Type B pancreatic cell (in vitro differentiated cells): ENCODE measurements at regions not wholly inside any gene's neighbourhood (a gene's known extent, or its start where the extent isn't known, plus 50 kb on each side); places are given as distances from the start of the nearest gene placed in this dataset.

ENCODE experiments used
- DNase-seq: peaks from one replicate; pipeline ENCODE4 v3.0.0; 2021; ENCODE audit warnings: mixed read lengths; ENCODE audit not compliant: unreplicated experiment; ENCODE audit errors: extremely low spot score
- H3K27ac Mint-ChIP-seq: 2 replicates; pipeline ENCODE4 v1.8.0; 2021; ENCODE audit warnings: mild to moderate bottlenecking, mixed read lengths
- H3K27me3 Mint-ChIP-seq: 2 replicates; pipeline ENCODE4 v1.8.0; 2021; ENCODE audit warnings: mixed read lengths
- H3K36me3 Mint-ChIP-seq: 2 replicates; pipeline ENCODE4 v1.8.0; 2021; ENCODE audit warnings: mixed read lengths
- H3K4me1 Mint-ChIP-seq: one replicate; pipeline ENCODE4 v1.8.0; 2021; ENCODE audit warnings: mixed read lengths; ENCODE audit not compliant: unreplicated experiment
- H3K4me3 Mint-ChIP-seq: 2 replicates; pipeline ENCODE4 v1.8.0; 2021; ENCODE audit warnings: mild to moderate bottlenecking, mixed read lengths
- H3K9me3 Mint-ChIP-seq: 2 replicates; pipeline ENCODE4 v1.8.0; 2021; ENCODE audit warnings: mixed read lengths
- TF ChIP-seq, protein P1 (sequence below): fragments of 200-600 bp; sonication (generic); conservative IDR thresholded peaks from 2 replicates; pipeline ENCODE4 v1.5.0; 2021; ENCODE audit warnings: antibody characterized with exemption, mild to moderate bottlenecking

DNA sequence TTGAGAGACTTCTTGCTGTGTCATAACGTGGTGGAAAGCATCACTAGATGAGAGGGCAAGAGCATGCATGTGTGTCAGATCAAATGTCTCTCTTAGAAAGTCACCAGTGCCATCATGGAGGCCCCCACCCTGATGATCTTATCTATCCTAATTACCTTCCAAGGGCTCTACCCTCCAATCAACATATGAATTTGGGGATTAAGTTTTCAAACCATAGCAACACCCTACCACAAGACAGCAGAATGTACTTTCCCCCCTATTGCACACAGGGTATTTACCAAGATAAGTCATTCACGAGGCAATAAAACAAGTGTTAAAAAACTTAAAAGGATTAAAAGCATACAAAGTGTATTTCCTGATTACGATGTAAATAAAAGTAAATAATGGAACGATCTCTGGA is 515.6 kb downstream of the LMO4 start:
- Mint-ChIP-seq H3K4me3 (no peak overlapping the region), H3K36me3 (no peaks in the 10 kb centered on the region), H3K27ac (no peak overlapping the region), H3K27me3 (no peaks in the 10 kb centered on the region), H3K9me3 (no peaks in the 10 kb centered on the region), H3K4me1 (no peaks in the 10 kb centered on the region)
- TF ChIP-seq, protein P1, sequence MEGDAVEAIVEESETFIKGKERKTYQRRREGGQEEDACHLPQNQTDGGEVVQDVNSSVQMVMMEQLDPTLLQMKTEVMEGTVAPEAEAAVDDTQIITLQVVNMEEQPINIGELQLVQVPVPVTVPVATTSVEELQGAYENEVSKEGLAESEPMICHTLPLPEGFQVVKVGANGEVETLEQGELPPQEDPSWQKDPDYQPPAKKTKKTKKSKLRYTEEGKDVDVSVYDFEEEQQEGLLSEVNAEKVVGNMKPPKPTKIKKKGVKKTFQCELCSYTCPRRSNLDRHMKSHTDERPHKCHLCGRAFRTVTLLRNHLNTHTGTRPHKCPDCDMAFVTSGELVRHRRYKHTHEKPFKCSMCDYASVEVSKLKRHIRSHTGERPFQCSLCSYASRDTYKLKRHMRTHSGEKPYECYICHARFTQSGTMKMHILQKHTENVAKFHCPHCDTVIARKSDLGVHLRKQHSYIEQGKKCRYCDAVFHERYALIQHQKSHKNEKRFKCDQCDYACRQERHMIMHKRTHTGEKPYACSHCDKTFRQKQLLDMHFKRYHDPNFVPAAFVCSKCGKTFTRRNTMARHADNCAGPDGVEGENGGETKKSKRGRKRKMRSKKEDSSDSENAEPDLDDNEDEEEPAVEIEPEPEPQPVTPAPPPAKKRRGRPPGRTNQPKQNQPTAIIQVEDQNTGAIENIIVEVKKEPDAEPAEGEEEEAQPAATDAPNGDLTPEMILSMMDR = no peak
- DNase-seq = no peak

- H3K4me3 Mint-ChIP-seq = no peak overlapping the region
- H3K4me1 Mint-ChIP-seq = no peaks in the 10 kb centered on the region
- TF ChIP-seq, protein P1 = no peak
- H3K27ac Mint-ChIP-seq = no peak overlapping the region
- DNase-seq = no peak
- no peaks in the 10 kb centered on the region for H3K27me3 Mint-ChIP-seq
- no peaks in the 10 kb centered on the region for H3K9me3 Mint-ChIP-seq
- no peaks in the 10 kb centered on the region for H3K36me3 Mint-ChIP-seq
Measured at GRCh38 chr1:87851490-87851889, 522.8 kb downstream of the LMO4 start.

DNA sequence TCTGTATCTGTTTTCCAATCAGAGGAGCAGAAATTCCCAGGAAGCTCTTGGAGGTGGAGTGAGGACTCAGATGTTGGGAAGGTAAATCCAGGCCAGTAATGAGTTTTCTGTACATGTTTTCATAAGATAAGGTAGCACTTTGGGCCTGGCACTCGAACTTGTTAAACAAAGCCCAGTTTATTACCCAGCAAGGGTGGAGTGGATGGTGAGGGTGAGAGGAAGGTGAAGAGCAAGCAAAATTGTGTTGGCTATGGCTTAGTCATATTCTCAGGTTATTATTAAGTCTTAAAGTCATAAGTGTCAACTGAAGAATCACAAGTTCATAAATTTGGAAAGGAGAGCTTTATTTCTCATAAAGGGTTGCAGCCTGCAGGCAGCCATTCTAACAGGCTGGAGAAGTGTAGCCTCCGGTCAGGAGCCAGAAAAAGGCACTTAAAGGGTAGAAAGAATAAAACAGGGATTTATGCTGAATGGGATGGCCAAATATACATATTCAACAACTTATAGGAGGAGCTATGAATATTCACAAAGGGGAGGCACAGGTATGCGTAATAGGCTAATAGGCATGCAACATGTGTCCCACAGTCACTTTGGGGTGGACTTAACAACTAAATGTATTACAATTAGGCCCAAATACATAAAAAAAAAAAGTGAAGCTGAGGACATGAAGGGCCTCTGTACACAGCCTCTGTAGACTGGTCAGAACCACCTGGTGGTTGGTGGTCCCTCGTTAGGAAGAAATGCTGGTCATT is 523.9 kb downstream of the LMO4 start:
- no peaks in the 10 kb centered on the region for H3K4me1 Mint-ChIP-seq
- H3K9me3 Mint-ChIP-seq = no peaks in the 10 kb centered on the region
- no peak for DNase-seq
- H3K36me3 Mint-ChIP-seq = no peaks in the 10 kb centered on the region
- H3K27me3 Mint-ChIP-seq = no peaks in the 10 kb centered on the region
- H3K4me3 Mint-ChIP-seq = no peak overlapping the region
- TF ChIP-seq, protein P1 = no peak
- no peak overlapping the region for H3K27ac Mint-ChIP-seq

DNA sequence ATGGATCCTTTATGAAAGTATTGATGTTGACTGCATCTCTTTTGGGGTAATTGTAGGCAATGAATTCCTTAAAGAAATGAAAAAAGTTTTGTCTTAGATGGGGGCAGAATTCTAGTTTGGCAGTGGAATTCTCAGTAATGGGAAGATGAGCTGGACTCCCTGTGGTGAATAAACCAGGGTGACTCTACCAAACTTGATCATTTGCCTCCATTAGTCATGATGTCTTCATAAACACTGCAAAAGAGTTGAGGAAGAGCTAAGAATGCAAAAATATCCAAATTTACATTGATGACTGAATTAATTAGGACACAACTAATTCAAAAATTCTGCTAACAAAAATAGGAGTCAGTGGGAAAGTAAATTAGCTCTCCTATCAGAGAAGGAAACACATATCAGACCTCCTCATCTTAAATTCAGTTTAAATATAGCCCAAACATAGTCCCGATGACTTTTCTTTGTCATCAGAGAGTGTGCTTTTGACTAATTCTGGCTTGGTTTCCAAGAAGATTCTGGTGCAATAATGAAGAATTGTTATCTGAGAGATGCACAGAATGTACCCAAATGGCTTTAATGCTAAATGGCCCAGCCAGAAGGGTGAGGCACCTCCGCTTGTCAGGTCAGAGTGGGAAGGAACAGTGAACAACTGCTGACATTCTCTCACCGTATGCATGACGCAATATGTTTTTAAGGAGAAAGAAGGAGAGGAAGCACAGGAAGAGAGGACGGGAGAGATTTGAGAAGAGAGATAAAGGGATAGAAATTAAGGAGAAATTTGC is 525.1 kb downstream of the LMO4 start:
- Mint-ChIP-seq H3K27ac (no peak overlapping the region), H3K27me3 (no peaks in the 10 kb centered on the region), H3K36me3 (no peaks in the 10 kb centered on the region), H3K4me1 (no peaks in the 10 kb centered on the region), H3K4me3 (no peak overlapping the region), H3K9me3 (no peaks in the 10 kb centered on the region)
- TF ChIP-seq, protein P1 = no peak
- no peak for DNase-seq

GRCh38 chr1:87863317-87863716 is 534.6 kb downstream of the LMO4 start:
- Mint-ChIP-seq H3K36me3 (no peaks in the 10 kb centered on the region), H3K27me3 (no peaks in the 10 kb centered on the region), H3K4me1 (no peaks in the 10 kb centered on the region), H3K9me3 (peaks cover 5% of the 10 kb centered on the region), H3K27ac (no peak overlapping the region), H3K4me3 (no peak overlapping the region)
- TF ChIP-seq, protein P1 = no peak
- DNase-seq = no peak
